ENCODE measurements at regions not wholly inside any gene's neighbourhood (a gene's known extent, or its start where the extent isn't known, plus 50 kb on each side); places are given as distances from the start of the nearest gene placed in this dataset.
A peak's percentile ranks its signal among the peaks of the same experiment; 100 is the strongest.

DNA sequence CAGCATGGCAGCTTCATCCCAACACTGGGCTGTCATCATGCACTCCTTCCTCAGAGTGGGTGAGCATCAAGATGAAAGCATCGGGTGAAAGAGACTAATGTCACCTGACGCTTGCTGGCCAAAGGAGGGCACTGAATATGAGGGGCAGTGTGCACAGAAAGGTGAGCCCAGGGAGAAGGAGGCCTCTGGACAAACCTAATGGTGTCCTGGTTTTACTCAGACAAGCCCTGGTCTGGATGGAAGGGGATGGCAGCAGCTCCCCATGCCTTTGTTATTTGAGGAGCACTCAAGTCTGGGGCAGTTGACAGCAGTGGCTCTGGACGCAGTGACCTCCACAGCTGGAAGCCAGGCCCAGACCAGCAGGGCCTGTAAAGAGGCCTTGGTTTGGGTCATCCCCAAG, 209.7 kb downstream of the SMAD2 start:
- Histone ChIP-seq H3K4me3 (no peak overlapping the region), H3K27ac (no peak overlapping the region), H3K27me3 (peaks cover 4% of the 10 kb centered on the region), H3K36me3 (no peaks in the 10 kb centered on the region), H3K4me1 (no peaks in the 10 kb centered on the region), H3K9me3 (no peaks in the 10 kb centered on the region)
- TF ChIP-seq POLR2AphosphoS5 (IDR thresholded peaks at IDR 0.05), result no peak
- TF ChIP-seq, protein P1, sequence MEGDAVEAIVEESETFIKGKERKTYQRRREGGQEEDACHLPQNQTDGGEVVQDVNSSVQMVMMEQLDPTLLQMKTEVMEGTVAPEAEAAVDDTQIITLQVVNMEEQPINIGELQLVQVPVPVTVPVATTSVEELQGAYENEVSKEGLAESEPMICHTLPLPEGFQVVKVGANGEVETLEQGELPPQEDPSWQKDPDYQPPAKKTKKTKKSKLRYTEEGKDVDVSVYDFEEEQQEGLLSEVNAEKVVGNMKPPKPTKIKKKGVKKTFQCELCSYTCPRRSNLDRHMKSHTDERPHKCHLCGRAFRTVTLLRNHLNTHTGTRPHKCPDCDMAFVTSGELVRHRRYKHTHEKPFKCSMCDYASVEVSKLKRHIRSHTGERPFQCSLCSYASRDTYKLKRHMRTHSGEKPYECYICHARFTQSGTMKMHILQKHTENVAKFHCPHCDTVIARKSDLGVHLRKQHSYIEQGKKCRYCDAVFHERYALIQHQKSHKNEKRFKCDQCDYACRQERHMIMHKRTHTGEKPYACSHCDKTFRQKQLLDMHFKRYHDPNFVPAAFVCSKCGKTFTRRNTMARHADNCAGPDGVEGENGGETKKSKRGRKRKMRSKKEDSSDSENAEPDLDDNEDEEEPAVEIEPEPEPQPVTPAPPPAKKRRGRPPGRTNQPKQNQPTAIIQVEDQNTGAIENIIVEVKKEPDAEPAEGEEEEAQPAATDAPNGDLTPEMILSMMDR (IDR thresholded peaks at IDR 0.05), result no peak
- 91% methylated on average over 3 of the region's 3 CpGs for WGBS
- peak in 1 of 2 donors; percentile 50 for DNase-seq (ENCODE audit: low spot score in 2 of 2)

DNA sequence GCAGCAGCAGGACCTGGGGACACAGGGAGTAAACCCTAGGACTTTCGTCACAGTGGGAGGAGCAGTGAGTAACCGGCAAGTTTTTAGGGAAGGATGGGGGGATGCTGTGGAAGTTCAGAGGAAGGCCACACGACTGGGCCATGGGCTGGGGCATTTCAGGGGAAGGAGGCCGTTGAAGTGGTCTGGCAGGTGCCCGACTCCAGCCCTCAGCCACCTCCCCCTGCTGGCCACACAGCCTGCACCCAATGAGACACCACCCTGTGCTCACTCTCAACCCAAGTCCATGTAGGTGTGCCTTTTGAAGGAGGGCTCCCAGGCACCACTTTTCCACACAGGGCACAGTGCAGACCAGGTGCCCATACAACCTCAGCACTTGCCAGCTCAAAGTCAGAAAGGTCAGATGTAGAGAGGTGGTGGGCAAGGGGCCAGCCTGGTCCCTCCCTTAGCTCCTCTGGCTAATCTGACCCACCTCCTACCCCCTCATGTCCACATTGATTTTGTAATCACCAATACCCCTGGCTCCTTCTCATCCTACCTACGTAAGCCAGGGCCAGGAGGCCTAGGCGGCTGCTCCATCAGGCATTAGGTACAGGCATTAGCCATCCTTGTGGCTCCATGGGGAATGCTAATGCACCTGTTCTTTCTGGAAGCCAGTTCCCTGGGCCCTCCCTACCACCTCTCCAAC, 211.2 kb downstream of the SMAD2 start:
- H3K36me3 ChIP-seq, result no peaks in the 10 kb centered on the region
- H3K9me3 ChIP-seq, result no peaks in the 10 kb centered on the region
- H3K4me3 ChIP-seq, result no peak overlapping the region
- H3K4me1 ChIP-seq, result no peaks in the 10 kb centered on the region
- TF ChIP-seq POLR2AphosphoS5 (IDR thresholded peaks at IDR 0.05) (no peak), EP300 (IDR thresholded peaks at IDR 0.05) (no peak)
- TF ChIP-seq, protein P1 (IDR thresholded peaks at IDR 0.05), result no peak
- peak in 1 of 2 donors; percentile 34 for DNase-seq (ENCODE audit: low spot score in 2 of 2)
- peaks cover 4% of the 10 kb centered on the region for H3K27me3 ChIP-seq
- WGBS, result 92% methylated on average over 4 of the region's 7 CpGs
- no peak overlapping the region for H3K27ac ChIP-seq

DNA sequence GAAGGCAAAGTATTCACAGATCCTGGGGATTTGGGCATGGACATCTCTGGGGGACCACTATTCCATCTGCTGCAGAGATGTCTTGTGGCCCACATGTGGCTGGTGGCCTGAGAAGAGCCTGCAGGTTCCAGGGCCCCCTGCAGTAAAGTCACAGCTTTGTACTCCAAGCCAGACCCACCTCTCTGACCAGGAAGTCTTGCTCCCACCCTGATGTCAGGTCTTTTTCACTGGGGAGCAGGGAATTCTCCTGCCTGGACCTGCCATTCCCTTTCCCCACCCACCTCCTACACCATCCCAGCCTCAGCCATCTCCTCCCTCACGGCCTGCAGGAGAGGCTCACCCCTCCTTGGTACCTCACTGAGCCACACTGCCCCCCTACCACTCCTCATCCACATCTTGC, 211.8 kb downstream of the SMAD2 start:
- WGBS, result 50% methylated on average over 1 of the region's 1 CpG
- no peaks in the 10 kb centered on the region for H3K4me1 ChIP-seq
- H3K36me3 ChIP-seq, result no peaks in the 10 kb centered on the region
- no peak overlapping the region for H3K4me3 ChIP-seq
- H3K9me3 ChIP-seq, result no peaks in the 10 kb centered on the region
- H3K27me3 ChIP-seq, result peaks cover 4% of the 10 kb centered on the region
- peak in 1 of 2 donors; percentile 52 for DNase-seq (ENCODE audit: low spot score in 2 of 2)
- no peak for TF ChIP-seq POLR2A (IDR thresholded peaks at IDR 0.05)
- TF ChIP-seq EP300 (IDR thresholded peaks at IDR 0.05), result no peak
- TF ChIP-seq, protein P1 (IDR thresholded peaks at IDR 0.05), result no peak
- no peak for TF ChIP-seq POLR2AphosphoS5 (IDR thresholded peaks at IDR 0.05)
- no peak overlapping the region for H3K27ac ChIP-seq

- Histone ChIP-seq H3K27ac (no peak overlapping the region), H3K36me3 (no peaks in the 10 kb centered on the region), H3K27me3 (peaks cover 4% of the 10 kb centered on the region), H3K9me3 (no peaks in the 10 kb centered on the region), H3K4me1 (no peaks in the 10 kb centered on the region), H3K4me3 (no peak overlapping the region)
- peak in 1 of 2 donors; percentile 32 for DNase-seq (ENCODE audit: low spot score in 2 of 2)
- no peak for TF ChIP-seq POLR2AphosphoS5 (IDR thresholded peaks at IDR 0.05)
- TF ChIP-seq POLR2A (IDR thresholded peaks at IDR 0.05), result no peak
- TF ChIP-seq, protein P1 (IDR thresholded peaks at IDR 0.05), result no peak
- no peak for TF ChIP-seq EP300 (IDR thresholded peaks at IDR 0.05)
- 74% methylated on average over 3 of the region's 3 CpGs for WGBS
Measured at GRCh38 chr18:47717257-47717656, 213.2 kb downstream of the SMAD2 start.

DNA sequence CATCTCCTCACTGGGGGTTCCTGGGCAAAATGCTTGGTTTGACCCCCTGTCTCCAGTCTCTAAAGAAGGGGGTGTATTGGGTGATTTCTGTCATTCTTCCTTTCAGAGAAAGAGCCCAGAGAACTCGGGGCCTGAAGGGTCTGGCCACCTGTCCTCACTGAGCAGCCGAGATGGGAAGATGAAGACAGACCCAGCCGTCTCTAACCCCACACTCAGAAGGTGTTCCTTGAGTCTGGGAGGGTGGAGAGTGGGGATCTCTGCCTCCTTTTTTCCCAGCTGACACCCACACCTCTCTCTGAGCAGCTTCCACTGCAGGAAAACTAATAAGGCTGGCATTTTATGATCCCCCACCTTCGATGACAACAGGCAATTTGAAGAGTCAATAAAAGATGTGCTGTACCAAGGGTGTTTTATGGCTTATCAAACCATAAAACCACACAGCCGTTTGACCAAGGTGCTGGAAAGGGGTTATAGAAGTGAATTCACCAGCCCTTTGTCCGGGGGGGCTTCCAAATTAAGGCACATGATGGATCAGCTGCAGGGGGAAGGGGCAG, 213.8 kb downstream of the SMAD2 start:
- Histone ChIP-seq H3K27ac (no peak overlapping the region), H3K27me3 (peaks cover 4% of the 10 kb centered on the region), H3K4me1 (no peaks in the 10 kb centered on the region), H3K4me3 (no peak overlapping the region), H3K9me3 (no peaks in the 10 kb centered on the region), H3K36me3 (no peaks in the 10 kb centered on the region)
- WGBS, result 48% methylated on average over 6 of the region's 6 CpGs
- peak in 1 of 2 donors; percentile 24 for DNase-seq (ENCODE audit: low spot score in 2 of 2)
- TF ChIP-seq, protein P1 (IDR thresholded peaks at IDR 0.05), result no peak
- no peak for TF ChIP-seq POLR2A (IDR thresholded peaks at IDR 0.05)
- no peak for TF ChIP-seq EP300 (IDR thresholded peaks at IDR 0.05)
- TF ChIP-seq POLR2AphosphoS5 (IDR thresholded peaks at IDR 0.05), result no peak
